PC-3 (cell line): ENCODE measurements at regions not wholly inside any gene's neighbourhood (a gene's known extent, or its start where the extent isn't known, plus 50 kb on each side); places are given as distances from the start of the nearest gene placed in this dataset.

Experiments used
- EZH2 ChIP-seq: fragments of 300-600 bp; sonication (generic); IDR thresholded peaks from one replicate; pipeline ENCODE4 v1.6.1; 2017; ENCODE audit warnings: antibody characterized with exemption, mild to moderate bottlenecking, low read length; ENCODE audit not compliant: unreplicated experiment
- EZH2phosphoT487 ChIP-seq: fragments of 300-600 bp; sonication (generic); IDR thresholded peaks from 2 replicates; pipeline ENCODE4 v1.6.1; 2018; ENCODE audit warnings: mild to moderate bottlenecking, antibody characterized with exemption, low read length, borderline replicate concordance
- TF ChIP-seq, protein P1 (sequence below): fragments of 300-600 bp; sonication (generic); conservative IDR thresholded peaks from 2 replicates; pipeline ENCODE4 v1.5.1; 2017; ENCODE audit warnings: antibody characterized with exemption, low read depth, mild to moderate bottlenecking, low read length

- TF ChIP-seq, protein P1, sequence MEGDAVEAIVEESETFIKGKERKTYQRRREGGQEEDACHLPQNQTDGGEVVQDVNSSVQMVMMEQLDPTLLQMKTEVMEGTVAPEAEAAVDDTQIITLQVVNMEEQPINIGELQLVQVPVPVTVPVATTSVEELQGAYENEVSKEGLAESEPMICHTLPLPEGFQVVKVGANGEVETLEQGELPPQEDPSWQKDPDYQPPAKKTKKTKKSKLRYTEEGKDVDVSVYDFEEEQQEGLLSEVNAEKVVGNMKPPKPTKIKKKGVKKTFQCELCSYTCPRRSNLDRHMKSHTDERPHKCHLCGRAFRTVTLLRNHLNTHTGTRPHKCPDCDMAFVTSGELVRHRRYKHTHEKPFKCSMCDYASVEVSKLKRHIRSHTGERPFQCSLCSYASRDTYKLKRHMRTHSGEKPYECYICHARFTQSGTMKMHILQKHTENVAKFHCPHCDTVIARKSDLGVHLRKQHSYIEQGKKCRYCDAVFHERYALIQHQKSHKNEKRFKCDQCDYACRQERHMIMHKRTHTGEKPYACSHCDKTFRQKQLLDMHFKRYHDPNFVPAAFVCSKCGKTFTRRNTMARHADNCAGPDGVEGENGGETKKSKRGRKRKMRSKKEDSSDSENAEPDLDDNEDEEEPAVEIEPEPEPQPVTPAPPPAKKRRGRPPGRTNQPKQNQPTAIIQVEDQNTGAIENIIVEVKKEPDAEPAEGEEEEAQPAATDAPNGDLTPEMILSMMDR: no peak
- TF ChIP-seq EZH2phosphoT487 (no peak), EZH2 (no peak)
Observed at GRCh38 chr21:25490742-25491141, 116.5 kb downstream of the MRPL39 start.
